ENCODE measurements at regions not wholly inside any gene's neighbourhood (a gene's known extent, or its start where the extent isn't known, plus 50 kb on each side); places are given as distances from the start of the nearest gene placed in this dataset.
A peak's percentile ranks its signal among the peaks of the same experiment; 100 is the strongest.
"Not testable (repeated sequence)": the region's sequence is repeated elsewhere in the genome, so short reads cannot be mapped to it uniquely, and the experiment has no call there.

DNA sequence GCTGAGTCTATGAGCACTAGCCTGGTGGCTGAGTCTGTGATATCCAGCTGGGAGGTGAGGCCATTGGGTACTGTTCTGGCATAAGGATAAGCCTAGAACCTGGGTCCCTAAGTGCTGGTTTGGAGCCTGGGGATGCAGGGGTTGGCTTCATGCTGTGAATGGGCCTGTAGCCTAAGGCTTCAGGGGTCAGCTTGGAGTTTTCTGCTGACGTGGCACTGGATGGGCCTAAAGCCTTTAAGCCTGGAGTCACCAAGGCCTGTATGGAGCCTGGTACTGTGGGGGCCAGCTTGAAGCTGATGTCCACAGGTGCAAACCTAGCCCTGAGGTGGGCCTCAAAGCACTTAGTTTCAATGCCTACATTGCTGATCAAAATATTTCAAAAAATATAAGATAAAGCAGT is 979.6 kb upstream of the POU3F4 start:
- no peak for DNase-seq

DNA sequence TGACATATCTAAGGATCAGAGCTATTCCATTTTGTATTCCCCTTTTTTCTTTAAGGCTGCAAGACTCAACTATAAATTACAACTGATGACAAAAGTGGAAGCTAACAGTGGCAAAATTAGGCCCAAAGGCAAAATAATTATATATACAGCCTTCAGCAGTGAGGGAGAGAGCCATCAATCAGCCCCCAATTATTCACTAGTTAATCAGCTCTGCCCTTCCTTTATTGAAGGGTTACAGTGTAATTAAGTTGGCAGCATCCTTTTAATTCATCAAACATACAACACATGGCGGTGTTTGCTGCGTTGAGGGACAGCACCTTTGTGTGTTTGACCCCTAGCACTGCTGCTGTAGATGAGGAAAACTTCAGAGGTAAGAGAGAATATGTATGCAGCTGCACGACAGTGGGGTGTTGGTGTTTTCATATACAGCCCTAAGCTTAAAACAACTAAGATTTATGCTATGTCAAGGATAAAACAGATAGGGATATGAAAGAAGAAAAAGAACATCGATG is 973.9 kb upstream of the POU3F4 start:
- DNase-seq = peak in 2 of 3 experiments; percentile 40 to 86

DNA sequence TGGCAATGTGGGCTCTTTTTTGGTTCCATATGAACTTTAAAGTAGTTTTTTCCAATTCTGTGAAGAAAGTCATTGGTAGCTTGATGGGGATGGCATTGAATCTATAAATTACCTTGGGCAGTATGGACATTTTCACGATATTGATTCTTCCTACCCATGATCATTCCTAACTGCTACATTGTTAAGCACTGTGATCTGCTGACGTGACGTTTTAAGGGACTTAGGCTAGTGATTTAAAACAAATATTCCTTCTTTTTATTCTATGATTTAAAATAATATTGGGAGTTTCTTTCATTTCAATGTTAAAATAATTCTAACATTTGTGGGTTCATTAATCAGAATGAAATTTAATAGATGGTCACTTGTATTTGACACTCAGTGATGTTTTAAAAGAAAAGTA is 970.9 kb upstream of the POU3F4 start:
- not testable (repeated sequence) for DNase-seq

DNA sequence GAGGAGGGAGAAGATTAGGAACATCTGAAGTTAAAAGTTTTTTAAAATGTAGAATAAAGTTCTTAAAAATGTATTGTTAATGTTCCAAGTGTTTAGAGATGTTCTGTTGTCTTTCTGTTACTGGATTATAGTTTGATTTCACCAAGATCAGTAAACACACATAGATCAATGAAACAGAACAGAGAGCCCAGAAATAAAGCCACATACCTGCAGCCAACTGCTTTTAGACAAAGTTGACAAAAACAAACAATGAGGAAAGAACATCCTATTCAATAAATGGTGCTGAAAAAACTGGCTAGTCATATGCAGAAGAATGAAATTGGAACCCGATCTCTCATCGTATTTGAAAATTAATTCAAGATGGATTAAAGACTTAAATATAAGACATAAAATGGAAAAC is 966.3 kb upstream of the POU3F4 start:
- no peak for DNase-seq

DNA sequence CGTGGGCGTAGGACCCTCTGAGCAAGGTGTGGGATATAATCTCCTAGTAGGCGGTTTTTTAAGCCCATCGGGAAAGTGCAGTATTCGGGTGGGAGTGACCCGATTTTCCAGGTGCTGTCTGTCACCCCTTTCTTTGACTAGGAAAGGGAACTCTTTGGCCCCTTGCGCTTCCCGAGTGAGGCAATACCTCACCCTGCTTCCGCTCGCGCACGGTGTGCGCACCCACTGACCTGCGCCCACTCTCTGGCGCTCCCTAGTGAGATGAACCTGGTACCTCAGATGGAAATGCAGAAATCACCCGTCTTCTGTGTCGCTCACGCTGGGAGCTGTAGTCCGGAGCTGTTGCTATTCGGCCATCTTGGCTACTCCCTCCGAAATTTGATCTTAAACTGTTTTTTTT is 955.9 kb upstream of the POU3F4 start:
- not testable (repeated sequence) for DNase-seq

DNA sequence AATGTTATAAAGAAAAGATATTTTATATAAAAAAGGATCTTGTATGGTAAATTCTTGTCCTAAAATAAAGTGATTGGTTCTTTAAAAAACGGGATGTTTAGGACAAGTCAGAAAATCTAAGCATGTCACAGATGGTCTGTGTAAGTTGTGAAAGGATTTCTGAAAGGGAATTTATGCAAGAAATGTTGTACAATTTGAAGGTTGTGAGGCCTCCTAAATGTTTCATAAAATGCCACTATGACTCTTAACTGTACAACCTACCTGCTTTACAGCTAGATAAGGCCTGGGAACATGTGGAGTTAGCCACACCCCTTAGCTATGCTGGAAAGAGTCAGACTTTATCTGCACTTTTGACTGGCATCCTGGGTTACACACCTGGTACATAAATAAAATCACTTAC is 951.5 kb upstream of the POU3F4 start:
- no peak for DNase-seq

DNA sequence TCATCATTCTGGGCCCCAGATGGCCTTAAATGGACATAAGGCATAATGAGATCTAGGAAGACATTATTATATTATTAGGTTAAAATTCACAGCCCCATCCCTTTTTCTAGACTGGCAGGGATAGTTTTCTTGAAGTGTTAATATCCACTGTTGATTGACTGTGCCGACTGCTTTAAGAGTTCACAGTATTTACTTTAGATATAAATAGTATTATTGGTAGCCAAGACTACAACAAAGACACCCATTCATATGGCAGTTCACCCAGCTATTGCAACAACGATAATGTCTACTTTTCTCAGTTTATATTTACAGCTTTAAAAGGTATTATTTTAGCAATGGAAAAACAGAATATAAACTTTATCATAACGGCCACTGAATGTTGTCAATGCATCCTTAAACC is 922.2 kb upstream of the POU3F4 start:
- DNase-seq = no peak

DNA sequence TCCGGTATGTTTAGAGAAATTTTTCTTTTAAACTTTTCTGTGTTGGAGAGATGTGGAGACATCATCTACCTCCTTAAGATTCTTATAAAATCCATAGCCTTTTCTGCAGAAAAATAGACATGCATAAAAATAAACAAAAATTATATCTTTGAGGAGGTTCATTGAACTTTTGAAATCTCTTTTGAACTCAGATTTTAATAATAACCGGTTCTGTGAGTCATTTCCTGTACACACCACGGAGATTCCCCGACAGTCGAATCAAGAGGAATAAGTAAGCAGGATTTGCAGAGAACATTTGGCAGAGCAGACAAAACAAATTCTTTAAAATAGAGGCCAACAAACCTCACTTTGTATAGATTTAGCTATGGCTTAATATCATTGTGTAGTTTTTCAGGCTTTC is 918.7 kb upstream of the POU3F4 start:
- DNase-seq = no peak

DNA sequence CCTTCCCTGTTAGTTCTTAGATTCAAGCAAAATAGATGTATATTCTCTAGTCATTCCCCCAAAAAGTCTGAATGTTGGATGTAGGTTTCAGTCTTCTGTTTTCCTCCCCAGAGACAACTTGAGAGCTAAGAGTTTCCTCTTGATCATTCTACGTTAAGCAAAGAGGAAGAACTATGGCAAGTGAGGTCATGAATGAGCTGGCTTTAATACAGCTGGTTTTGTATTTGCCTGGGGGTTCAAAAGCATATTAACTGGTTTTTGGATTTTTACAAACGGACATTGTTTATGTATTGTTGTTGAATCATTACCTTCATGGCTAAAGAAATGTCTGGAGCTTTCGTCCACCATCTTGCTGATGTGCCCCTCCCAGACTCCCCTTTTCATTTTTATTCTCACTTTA is 916.7 kb upstream of the POU3F4 start:
- no peak for DNase-seq

DNA sequence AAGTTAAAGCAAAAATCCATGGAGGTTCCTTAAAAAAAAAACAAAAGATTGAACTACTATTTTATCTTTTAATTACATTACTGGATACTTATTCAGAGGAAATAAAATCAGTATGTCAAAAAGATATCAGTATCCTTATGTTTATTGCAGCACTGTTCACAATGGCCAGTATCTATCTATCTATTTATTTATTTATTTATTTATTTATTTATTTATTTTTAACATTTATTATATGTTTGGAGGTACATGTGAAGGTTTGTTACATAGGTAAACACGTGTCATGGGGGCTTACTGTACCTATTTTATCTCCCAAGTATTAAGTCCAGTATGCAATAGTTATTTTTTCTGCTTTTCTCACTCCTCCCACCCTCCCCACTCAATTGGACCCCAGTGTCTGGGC is 881.1 kb upstream of the POU3F4 start:
- no peak for DNase-seq

DNA sequence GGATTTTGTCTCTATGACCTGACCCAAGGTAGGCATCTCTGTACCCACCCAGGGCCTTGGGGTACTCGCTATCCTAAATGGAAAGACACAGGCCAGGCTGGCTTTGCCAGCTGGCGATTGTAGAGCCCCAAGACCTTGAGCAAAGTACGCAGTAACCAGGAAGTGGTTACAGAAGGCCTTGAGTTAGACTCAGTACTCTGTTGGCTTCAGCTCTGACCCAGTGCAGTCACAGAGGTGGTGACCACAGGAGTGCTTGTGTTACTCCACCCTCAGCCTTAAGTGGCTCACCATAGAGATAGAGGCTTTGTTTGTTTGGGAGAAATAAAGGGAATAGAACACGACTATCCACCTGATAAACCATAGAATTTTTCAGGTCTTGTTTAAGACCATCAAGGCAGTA is 880.5 kb upstream of the POU3F4 start:
- no peak for DNase-seq

DNA sequence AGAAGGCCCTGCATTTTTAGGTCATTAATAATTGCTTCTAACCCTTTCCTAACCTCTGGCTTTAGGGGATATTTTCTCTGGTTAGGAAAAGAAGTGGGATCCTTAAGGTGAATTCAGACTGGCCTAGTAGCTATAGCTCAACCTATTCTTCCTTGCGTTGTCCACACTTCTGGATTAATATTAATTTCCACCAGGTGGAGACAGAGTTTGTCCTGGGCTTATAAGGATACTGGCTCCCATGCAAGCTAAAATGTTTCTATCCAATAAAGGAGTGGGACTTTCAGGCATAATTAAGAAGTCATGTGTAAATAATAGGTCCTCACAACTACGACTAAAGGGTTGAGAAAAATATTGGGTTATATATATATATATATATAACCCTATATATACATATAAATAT is 860.0 kb upstream of the POU3F4 start:
- DNase-seq = peak in 1 of 3 experiments; percentile 28

DNA sequence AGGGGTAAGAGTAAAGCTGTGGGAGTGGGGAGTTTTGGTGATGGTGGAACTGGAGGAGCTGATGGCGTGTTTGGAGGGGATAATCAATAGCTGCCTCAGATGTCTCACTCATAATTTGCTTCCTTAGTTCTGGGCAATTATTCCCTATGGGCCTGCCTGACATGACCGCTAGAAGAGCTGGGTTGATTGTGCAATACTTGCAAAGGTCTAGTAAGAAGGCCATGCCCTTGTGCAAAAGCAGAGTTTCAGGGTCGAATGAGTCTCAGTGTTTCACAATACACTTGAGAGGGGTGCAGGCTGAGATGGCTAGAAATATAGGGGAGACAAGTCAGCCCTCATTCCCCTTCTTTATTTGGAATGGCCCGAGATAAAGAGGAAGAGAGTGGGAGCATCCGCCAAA is 858.4 kb upstream of the POU3F4 start:
- no peak for DNase-seq

DNA sequence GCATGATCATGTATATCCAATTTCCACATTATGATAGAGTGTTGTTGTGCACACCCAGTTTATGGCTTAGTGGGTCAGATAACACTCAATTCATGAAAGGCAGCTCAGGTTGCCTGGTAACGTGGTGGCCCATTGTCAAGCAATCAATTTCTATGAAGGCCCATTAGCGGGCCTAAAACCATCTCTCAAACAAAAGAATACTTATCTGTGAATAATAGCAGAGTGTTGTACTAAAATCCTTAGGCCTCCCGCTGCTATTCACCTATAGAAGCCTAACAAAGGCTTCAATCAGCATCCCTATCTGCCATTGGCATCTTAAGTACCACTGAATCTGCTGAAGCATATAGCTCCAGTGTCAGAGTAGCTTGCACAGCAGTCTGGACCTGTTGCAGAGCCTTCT is 849.6 kb upstream of the POU3F4 start:
- peak in 2 of 3 experiments; percentile 21 to 72 for DNase-seq

DNA sequence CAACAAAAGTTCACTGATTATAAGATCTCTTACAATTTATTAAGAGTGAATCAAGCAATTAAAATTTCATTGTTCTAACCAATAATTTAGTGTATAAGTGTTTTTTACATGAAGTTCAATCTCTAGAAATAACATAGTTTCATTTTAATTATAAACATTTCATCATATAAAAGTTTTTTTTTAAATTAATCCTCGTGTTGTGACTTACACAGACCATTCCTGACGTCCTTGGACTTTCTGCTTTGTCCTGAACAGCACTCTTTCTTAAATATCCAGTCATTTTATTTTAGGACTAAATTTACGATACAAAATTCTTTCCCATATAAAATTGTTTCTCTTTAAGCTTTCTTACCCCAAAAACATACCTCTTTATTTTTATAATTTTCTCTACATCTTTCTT is 841.7 kb upstream of the POU3F4 start:
- DNase-seq = no peak

DNA sequence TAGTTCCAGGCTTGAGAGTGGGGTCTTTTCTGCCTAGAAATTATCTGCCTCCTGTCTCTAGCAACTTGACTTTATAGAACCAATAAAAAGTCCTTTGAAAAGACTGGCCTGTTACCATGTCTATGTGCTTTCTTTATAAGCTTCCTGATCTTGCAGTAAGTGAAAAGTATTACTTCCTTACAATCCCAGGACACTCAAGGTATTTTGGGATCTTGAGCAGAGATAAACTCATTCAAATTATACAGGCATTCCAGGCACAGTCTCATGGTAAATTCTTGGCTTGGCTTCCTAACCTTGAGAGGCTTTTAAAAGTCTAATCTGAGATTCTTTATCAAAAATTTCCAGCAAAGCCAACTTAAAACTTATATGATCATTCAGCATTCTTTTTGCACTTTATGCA is 833.0 kb upstream of the POU3F4 start:
- no peak for DNase-seq

DNA sequence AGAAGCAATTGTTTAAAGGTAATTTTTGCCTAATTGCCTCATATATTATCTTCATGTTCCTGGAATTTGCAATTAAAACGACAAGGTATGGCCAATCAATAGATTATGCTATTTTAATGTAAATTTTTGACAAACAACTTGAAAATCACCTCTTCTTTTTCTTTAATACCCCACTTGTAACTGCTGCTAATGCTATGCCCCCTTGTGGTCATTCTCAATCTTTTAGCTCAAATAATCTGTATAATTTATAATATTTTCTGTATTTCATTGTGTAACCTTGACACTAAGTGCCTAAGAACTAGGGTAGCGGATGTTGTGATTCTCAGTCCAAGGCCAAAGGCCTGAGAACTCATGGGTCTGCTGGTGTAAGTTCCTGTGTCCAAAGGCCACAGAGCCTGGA is 831.7 kb upstream of the POU3F4 start:
- DNase-seq = peak in 1 of 3 experiments; percentile 6

DNA sequence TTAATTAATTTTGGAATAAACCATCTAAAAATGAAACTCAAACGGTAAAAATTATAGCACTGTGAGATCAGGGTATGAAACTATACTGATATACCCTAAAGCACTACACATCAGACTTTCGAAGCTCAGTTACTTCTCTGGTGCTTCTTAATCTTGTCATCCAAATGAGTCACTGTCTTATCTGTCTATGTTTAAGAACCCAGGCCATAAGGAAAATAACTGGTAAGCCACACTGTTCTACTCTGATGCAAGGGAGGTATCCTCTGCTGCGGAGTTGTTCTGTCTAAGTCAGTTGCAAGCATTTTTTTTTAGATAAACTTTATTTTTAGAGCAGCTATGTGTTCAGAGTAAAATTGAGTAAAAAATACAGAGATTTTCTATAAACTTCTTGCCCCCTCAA is 830.8 kb upstream of the POU3F4 start:
- no peak for DNase-seq

DNA sequence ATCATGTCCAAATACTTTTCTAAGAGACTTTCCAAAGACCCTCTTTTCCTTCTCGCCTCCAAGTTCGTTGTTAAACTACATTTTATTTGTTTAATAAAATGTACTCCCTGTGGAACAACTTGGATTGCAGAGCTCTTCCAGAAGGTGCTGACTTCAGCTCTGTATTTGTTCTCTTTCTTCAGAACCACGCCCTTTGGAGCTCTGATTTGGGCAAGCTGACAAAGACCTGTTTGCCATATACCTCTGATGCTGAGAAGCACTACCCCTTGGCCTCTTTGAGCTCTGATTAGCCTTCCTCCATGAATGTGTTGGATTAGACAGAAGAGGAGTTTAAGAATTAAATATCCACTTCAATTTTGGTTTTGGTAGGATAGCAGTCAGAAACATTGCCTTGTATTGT is 815.1 kb upstream of the POU3F4 start:
- DNase-seq = no peak

DNA sequence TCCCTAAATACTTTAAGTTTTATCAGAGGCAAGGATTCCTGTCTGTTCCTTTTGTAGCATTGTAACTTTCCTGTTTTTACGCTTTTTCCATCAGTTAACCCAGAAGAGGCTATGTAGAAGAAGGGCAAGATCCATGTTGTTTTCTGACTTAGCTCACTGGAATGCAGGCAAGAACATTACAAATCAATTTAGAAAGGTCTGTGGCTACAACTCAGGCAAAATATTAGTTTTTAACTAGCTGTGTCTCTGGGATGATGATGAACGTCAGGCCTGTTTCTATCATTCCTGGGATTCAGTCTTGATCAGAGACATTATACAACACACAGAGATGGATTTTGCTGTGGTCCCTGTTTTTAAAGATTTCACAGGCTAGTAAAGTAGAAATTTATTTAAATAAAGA is 813.0 kb upstream of the POU3F4 start:
- DNase-seq = no peak

DNA sequence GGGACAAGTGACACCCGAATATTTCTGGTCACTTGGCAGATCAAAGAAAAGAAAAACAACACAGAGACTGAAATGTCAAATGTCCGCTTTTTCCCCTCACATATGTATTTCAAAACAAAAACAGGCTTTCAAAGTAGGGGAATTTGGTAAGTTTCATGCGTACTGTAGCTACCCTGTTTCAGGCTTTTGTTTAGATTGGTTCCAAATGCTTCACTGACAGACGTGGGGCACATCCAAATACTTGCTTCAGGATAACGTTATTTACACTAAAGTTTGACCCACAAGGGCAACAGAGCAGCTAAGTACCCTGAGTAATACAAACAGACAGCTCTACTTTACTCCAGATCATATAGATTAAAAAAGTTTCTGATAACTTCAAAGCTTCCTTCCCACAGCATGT is 804.5 kb upstream of the POU3F4 start:
- no peak for DNase-seq

DNA sequence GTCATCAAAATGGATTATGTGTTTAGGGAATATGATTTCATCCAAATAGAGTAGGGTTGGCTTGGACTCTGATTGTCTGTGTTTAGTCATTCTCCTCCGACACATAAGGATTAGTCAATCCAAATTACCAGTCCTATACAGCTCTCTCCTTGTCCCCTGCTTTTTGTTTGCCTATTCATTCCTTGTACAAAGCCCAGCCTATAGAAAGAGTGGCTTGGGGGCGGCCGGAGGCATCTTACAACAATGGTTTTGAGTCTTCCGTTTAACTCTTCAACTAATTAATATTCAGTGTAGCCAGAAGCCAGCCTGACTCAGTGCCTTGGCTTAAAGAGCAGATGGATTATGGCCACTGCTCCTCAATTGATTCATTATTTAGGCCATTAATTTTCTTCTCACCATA is 796.6 kb upstream of the POU3F4 start:
- DNase-seq = peak in 1 of 3 experiments; percentile 9

DNA sequence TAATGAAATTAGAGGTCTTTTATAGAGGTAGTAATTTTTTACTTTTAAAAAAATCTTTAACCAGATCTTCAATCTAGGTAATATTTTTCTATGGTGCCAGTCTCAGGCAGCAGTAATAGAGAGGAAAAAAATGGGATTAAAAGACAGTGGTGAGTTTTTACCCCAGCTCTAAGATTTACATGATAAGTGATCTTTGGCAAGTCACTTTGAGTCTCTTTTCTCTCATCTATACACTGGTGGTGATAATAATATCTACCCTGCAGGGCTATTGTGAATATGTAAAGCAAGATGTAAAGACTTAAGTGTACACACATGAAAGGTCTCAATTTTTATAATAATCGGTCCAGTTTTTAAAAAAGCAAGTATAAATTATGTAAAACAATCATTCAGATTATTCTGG is 786.2 kb upstream of the POU3F4 start:
- no peak for DNase-seq

DNA sequence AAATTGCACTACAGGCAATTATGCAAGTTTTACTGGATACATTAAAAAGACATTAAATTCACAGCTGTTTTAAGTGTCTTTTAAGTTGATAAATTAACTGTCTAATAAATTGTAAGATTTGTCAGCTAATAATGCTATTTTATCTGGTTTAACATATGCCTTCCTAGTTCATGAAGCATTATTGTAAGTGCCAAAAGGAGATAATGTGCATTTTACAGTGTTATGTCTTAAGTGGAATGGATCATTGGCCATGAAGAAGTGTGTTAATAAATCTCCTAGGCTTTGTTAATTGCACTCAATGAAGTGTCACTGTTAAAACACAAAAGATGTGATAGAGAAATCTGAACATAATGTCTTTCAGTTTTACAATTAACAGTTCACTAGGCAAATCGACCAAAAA is 784.3 kb upstream of the POU3F4 start:
- DNase-seq = no peak

DNA sequence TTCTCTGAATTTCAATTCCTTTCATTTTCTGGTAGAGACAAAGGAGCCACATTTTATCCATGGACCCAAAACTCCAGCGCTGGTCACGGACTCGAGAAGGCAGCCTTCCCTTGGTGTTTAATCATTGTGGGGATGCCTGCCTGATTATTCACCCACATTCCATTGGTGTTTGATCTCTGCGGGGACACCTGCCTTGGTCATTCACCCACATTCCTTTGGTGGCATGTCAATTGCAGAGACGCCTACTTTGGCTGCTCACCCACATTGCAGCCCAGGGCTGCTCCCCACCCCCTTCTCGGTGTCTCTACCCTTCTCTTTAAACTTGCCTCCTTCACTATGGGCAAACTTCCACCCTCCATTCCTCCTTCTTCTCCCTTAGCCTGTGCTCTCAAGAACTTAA is 780.7 kb upstream of the POU3F4 start:
- not testable (repeated sequence) for DNase-seq

DNA sequence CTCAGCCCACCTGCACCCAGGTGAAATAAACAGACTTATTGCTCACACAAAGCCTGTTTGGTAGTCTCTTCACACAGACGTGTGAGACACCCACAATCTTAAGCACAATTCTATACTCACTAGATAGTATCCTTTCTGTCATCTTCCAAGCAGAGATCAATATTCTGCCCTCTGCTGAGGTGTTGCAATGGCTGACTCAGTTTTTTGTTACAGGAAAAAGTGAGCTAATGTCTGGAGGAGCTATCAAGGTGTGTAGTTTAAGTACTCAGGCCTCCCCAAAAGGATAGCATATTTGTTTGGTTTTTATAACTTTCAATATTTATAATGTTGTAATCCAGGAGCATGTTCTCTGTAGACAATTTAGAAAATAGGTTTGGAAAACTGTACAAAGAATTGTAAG is 775.2 kb upstream of the POU3F4 start:
- DNase-seq = no peak

Data from NCI-H1417 (cell line).